AG04449 (cell line): ENCODE measurements at regions not wholly inside any gene's neighbourhood (a gene's known extent, or its start where the extent isn't known, plus 50 kb on each side); places are given as distances from the start of the nearest gene placed in this dataset.

Source experiments
- CTCF ChIA-PET: fragments of 350-600 bp; formaldehyde crosslinking; extraction: SDS; loops from one replicate; lab custom pipeline; 2021; ENCODE audit warnings: antibody characterized with exemption; lab: Yijun Ruan, JAX
- POLR2A ChIA-PET: fragments of 400-600, 350-600 bp; formaldehyde crosslinking; extraction: SDS; loops from one replicate; lab custom pipeline; 2020; ENCODE audit warnings: antibody characterized with exemption, inconsistent platforms; lab: Yijun Ruan, JAX
- DNase-seq: peaks from one replicate; pipeline ENCODE4 v3.0.0-alpha.2; 2010; ENCODE audit warnings: low read depth, low spot score
- H3K4me3 ChIP-seq: 2 replicates; pipeline ENCODE4 v1.5.1; 2011; ENCODE audit warnings: low read depth, mild to moderate bottlenecking, control low read depth, low read length
- TF ChIP-seq, protein P1 (sequence below): IDR thresholded peaks from one replicate; pipeline ENCODE4 v1.5.1; 2011; ENCODE audit warnings: mild to moderate bottlenecking, moderate library complexity, low read length, control low read depth, inconsistent platforms; ENCODE audit not compliant: insufficient read depth; ENCODE audit errors: missing control alignments

DNA sequence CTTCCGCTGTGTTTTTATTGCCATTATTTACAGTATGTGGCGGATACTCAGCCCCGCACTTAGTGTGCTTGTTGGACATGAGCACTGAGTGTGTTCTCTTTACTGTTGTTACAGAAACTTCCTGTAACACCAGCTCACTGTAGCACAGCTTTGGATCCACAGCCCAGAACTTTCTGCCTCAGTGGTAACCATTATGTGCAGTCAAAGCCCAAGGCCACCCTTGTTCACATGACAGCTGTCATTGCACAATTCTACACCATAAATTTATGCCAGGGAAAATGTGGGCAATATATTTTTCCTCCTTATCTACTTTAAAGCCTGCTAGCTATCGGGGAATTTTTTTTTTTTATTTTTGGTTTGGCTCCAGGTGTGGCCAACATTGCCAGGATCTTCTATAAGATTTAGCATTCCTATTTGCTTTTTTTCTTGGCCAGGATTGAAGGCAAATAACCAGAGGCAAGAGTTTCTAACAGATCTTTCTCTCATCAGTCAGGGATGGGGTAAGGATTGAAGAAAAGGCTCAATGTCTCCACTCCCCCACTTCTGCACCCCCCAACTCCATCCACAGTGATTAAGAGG lies 176.0 kb upstream of the PELI2 start:
- POLR2A ChIA-PET, result no interaction called here
- no peak overlapping the region for H3K4me3 ChIP-seq
- CTCF ChIA-PET, result no interaction called here
- DNase-seq, result no peak
- TF ChIP-seq, protein P1, sequence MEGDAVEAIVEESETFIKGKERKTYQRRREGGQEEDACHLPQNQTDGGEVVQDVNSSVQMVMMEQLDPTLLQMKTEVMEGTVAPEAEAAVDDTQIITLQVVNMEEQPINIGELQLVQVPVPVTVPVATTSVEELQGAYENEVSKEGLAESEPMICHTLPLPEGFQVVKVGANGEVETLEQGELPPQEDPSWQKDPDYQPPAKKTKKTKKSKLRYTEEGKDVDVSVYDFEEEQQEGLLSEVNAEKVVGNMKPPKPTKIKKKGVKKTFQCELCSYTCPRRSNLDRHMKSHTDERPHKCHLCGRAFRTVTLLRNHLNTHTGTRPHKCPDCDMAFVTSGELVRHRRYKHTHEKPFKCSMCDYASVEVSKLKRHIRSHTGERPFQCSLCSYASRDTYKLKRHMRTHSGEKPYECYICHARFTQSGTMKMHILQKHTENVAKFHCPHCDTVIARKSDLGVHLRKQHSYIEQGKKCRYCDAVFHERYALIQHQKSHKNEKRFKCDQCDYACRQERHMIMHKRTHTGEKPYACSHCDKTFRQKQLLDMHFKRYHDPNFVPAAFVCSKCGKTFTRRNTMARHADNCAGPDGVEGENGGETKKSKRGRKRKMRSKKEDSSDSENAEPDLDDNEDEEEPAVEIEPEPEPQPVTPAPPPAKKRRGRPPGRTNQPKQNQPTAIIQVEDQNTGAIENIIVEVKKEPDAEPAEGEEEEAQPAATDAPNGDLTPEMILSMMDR, result no peak

DNA sequence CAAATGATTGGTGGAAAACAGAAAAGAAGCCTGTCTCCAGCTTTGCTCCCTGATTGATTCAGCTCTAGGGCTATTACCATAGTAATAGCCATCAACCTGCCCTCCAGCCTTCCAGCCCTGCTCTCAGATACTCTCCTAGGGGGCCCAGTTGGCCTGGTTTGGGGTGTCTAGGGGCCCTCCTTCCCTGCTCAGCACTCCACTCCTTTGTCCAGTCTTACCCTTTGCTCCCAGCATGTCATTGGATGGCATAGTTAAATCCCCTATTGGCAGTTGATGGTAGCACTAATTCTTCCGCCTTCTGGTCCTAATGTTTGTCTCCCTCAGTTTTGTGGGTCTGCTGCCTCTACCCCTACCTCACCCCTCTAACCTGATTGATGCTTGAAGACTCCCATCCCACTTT lies 175.4 kb upstream of the PELI2 start:
- ChIA-PET CTCF (no interaction called here), POLR2A (no interaction called here)
- no peak overlapping the region for H3K4me3 ChIP-seq
- no peak for DNase-seq
- TF ChIP-seq, protein P1, result no peak

DNA sequence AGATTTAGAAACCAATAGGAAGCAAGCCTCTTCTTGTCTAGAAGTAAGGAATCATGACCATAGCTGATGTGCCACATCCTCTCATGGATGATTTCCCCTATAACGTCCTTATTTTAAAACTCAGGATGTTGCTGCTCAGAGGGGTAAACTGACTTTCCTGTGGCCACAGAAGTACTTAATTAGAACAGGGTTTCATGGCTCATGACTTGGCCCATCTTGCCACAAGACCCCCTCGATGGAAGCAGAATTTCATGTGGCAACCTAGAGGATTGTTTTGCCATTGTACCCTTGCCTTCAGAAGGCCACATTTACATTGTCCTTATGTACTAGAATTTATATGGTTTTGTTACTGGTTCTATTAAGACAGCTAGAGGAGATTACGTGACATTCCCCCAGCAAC lies 173.5 kb upstream of the PELI2 start:
- no peak overlapping the region for H3K4me3 ChIP-seq
- DNase-seq, result no peak
- ChIA-PET POLR2A (no interaction called here), CTCF (no interaction called here)
- TF ChIP-seq, protein P1, result no peak

DNA sequence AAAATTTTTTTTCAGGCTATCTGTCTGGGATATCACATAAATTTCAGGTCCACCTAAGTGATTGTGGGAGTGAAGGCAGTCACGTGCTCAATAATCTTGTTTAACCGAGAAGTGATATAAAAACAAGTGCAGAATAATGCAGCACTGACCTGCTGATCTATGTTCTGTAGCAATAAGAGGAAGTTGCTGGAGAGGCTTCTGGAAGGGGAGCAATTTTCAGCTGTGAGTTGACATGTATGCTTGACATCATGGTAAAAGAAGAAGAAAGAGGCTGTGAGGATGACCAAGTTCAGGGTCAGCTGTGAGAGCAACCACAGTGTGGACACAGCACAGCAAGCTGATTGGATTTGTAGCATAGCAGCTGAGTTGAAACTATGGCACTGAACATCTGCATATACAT lies 172.0 kb upstream of the PELI2 start:
- TF ChIP-seq, protein P1, result no peak
- ChIA-PET CTCF (no interaction called here), POLR2A (no interaction called here)
- no peak overlapping the region for H3K4me3 ChIP-seq
- no peak for DNase-seq

DNA sequence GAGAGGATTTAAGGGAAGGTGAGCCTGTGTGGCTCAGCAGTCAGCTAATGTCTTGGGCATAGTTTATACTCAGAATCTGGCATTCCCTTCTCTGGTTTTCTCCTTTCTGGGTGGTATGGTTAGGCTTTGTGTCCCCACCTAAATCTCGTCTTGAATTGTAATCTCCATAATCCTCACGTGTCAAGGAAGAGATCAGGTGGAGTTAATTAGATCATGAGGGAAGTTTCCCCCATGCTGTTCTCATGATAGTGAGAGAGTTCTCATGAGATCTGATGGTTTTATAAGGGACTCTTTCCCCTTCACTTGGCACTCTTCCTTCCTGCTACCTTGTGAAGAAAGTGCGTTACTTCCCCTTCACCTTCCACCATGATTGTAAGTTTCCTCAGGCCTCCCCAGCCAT lies 169.8 kb upstream of the PELI2 start:
- DNase-seq, result no peak
- ChIA-PET CTCF (no interaction called here), POLR2A (no interaction called here)
- no peak overlapping the region for H3K4me3 ChIP-seq
- TF ChIP-seq, protein P1, result no peak

DNA sequence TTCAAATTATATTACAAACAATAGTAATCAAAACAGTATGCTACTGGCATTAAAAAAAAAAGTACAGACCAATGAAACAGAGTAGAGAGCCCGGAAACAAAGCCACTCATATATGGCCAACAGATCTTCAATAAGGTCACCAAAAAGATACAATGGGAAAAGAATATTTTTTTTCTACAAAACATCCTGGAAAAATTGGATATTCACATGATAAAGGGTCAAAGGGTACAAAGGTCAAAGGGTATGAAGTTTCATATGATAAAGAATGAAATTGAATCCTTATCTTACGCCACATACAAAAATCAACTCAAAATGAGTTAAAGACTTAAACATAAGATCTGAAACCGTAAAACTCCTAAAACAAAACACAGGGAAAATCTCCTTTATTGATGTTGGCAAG lies 168.5 kb upstream of the PELI2 start:
- ChIA-PET POLR2A (no interaction called here), CTCF (no interaction called here)
- DNase-seq, result no peak
- H3K4me3 ChIP-seq, result no peak overlapping the region
- TF ChIP-seq, protein P1, result no peak
